SK-N-SH treated with all-trans-retinoic acid at 6 μM for 48 hours (cell line): ENCODE measurements at regions not wholly inside any gene's neighbourhood (a gene's known extent, or its start where the extent isn't known, plus 50 kb on each side); places are given as distances from the start of the nearest gene placed in this dataset.

Experiments
- ATAC-seq: fragments of 200-7000 bp; cut with Tn5 transposase; 3 replicates; pipeline ENCODE4 v1.9.1; 2020; ENCODE audit warnings: mild to moderate bottlenecking, moderate library complexity
- ARNTL ChIP-seq: fragments of 450-650 bp; formaldehyde crosslinking; IDR thresholded peaks from 2 replicates; pipeline ENCODE4 v1.5.0; 2020; ENCODE audit warnings: low read depth, mild to moderate bottlenecking, moderate library complexity, borderline replicate concordance
- BACH2 ChIP-seq: fragments of 250-450 bp; sonication (Bioruptor Pico); IDR thresholded peaks from 2 replicates; pipeline ENCODE4 v1.9.0; 2021; ENCODE audit warnings: mild to moderate bottlenecking, borderline replicate concordance
- CREB5 ChIP-seq: fragments of 250-450 bp; sonication (Bioruptor Pico); IDR thresholded peaks from 2 replicates; pipeline ENCODE4 v1.5.1; 2020; ENCODE audit warnings: low read depth, mild to moderate bottlenecking, moderate library complexity
- CSDC2 ChIP-seq: fragments of 250-450 bp; sonication (Bioruptor Pico); IDR thresholded peaks from 2 replicates; pipeline ENCODE4 v1.5.0; 2020; ENCODE audit warnings: mild to moderate bottlenecking, moderate library complexity
- CSRNP3 ChIP-seq: fragments of 250-450 bp; sonication (Bioruptor Pico); IDR thresholded peaks from 2 replicates; pipeline ENCODE4 v1.5.1; 2021; ENCODE audit warnings: mild to moderate bottlenecking, moderate library complexity
- ESRRG ChIP-seq: fragments of 250-450 bp; sonication (Bioruptor Pico); IDR thresholded peaks from 2 replicates; pipeline ENCODE4 v1.6.1; 2021; ENCODE audit warnings: mild to moderate bottlenecking
- GLIS3 ChIP-seq: fragments of 250-450 bp; sonication (Bioruptor Pico); IDR thresholded peaks from 2 replicates; pipeline ENCODE4 v1.5.0; 2020; ENCODE audit warnings: mild to moderate bottlenecking, moderate library complexity
- ISL1 ChIP-seq: fragments of 250-450 bp; sonication (Bioruptor Pico); IDR thresholded peaks from 2 replicates; pipeline ENCODE4 v2.1.2; 2022; ENCODE audit warnings: mild to moderate bottlenecking, moderate library complexity
- OSR1 ChIP-seq: fragments of 250-450 bp; sonication (Bioruptor Pico); IDR thresholded peaks from 2 replicates; pipeline ENCODE4 v1.8.0; 2022; ENCODE audit warnings: moderate library complexity, mild to moderate bottlenecking, inconsistent platforms
- PATZ1 ChIP-seq: fragments of 250-450 bp; sonication (Bioruptor Pico); IDR thresholded peaks from 2 replicates; pipeline ENCODE4 v1.8.0; 2020; ENCODE audit warnings: mild to moderate bottlenecking, moderate library complexity, borderline replicate concordance
- POU6F1 ChIP-seq: fragments of 250-450 bp; sonication (Bioruptor Pico); IDR thresholded peaks from 2 replicates; pipeline ENCODE4 v1.8.0; 2021; ENCODE audit warnings: low read depth, mild to moderate bottlenecking, moderate library complexity, borderline replicate concordance
- PPARA ChIP-seq: fragments of 250-450 bp; sonication (Bioruptor Pico); IDR thresholded peaks from 2 replicates; pipeline ENCODE4 v1.5.0; 2020; ENCODE audit warnings: mild to moderate bottlenecking, borderline replicate concordance
- RARB ChIP-seq: fragments of 250-450 bp; sonication (Bioruptor Pico); IDR thresholded peaks from 2 replicates; pipeline ENCODE4 v1.8.0; 2021; ENCODE audit warnings: mild to moderate bottlenecking, moderate library complexity
- SNAI2 ChIP-seq: fragments of 250-450 bp; sonication (Bioruptor Pico); IDR thresholded peaks from 2 replicates; pipeline ENCODE4 v1.5.0; 2020; ENCODE audit warnings: mild to moderate bottlenecking, moderate library complexity
- TCF4 ChIP-seq: fragments of 250-450 bp; sonication (Bioruptor Pico); IDR thresholded peaks from 2 replicates; pipeline ENCODE4 v1.8.0; 2021; ENCODE audit warnings: mild to moderate bottlenecking, moderate library complexity, borderline replicate concordance
- TOX ChIP-seq: fragments of 250-450 bp; sonication (Bioruptor Pico); IDR thresholded peaks from 2 replicates; pipeline ENCODE4 v1.8.0; 2021; ENCODE audit warnings: mild to moderate bottlenecking, moderate library complexity, borderline replicate concordance
- TSHZ2 ChIP-seq: fragments of 250-450 bp; sonication (Bioruptor Pico); IDR thresholded peaks from 2 replicates; pipeline ENCODE4 v1.5.0; 2020; ENCODE audit warnings: mild to moderate bottlenecking, moderate library complexity
- ZC3H10 ChIP-seq: fragments of 250-450 bp; sonication (Bioruptor Pico); IDR thresholded peaks from 2 replicates; pipeline ENCODE4 v1.5.1; 2021; ENCODE audit warnings: mild to moderate bottlenecking, moderate library complexity
- ZFP3 ChIP-seq: fragments of 250-450 bp; sonication (Bioruptor Pico); IDR thresholded peaks from 2 replicates; pipeline ENCODE4 v1.5.0; 2020; ENCODE audit warnings: mild to moderate bottlenecking, moderate library complexity
- ZFP30 ChIP-seq: fragments of 450-650 bp; formaldehyde crosslinking; IDR thresholded peaks from 2 replicates; pipeline ENCODE4 v1.5.0; 2022; ENCODE audit warnings: mild to moderate bottlenecking, moderate library complexity
- ZNF565 ChIP-seq: fragments of 450-650 bp; formaldehyde crosslinking; conservative IDR thresholded peaks from 2 replicates; pipeline ENCODE4 v1.5.0; 2020; ENCODE audit warnings: low read depth, mild to moderate bottlenecking, moderate library complexity
- ZNF70 ChIP-seq: fragments of 450-650 bp; formaldehyde crosslinking; IDR thresholded peaks from 2 replicates; pipeline ENCODE4 v1.5.0; 2020; ENCODE audit warnings: mild to moderate bottlenecking, moderate library complexity
- ZNF8 ChIP-seq: fragments of 450-650 bp; formaldehyde crosslinking; IDR thresholded peaks from 2 replicates; pipeline ENCODE4 v1.5.0; 2020; ENCODE audit warnings: mild to moderate bottlenecking, moderate library complexity

- peak; percentile 75 for ATAC-seq
- TF ChIP-seq ESRRG (CRISPR knock-in tag) (no peak), POU6F1 (no peak), ARNTL (CRISPR knock-in tag) (no peak), ZFP30 (CRISPR knock-in tag) (no peak), ZNF565 (CRISPR knock-in tag) (no peak), PATZ1 (CRISPR knock-in tag) (no peak), OSR1 (no peak), GLIS3 (CRISPR knock-in tag) (no peak), ZNF70 (no peak), SNAI2 (CRISPR knock-in tag) (no peak), ZFP3 (no peak), CSRNP3 (no peak), CREB5 (CRISPR knock-in tag) (no peak), BACH2 (CRISPR knock-in tag) (no peak), TOX (CRISPR knock-in tag) (no peak)
These were observed 65.6 kb upstream of the HTR2A start for GRCh38 chr13:46962281-46962941.

GRCh38 chr13:46961719-46962118 lies 64.9 kb upstream of the HTR2A start:
- TF ChIP-seq ZC3H10 (CRISPR knock-in tag) (0 out of 2 replicates have a peak, but pooled peaks have one; percentile 12), TCF4 (no peak), PATZ1 (CRISPR knock-in tag) (no peak)
- peak; percentile 94 for ATAC-seq

- no peak for TF ChIP-seq ZC3H10 (CRISPR knock-in tag)
- TF ChIP-seq ARNTL (CRISPR knock-in tag): no peak
- no peak for TF ChIP-seq RARB (CRISPR knock-in tag)
- no peak for TF ChIP-seq ESRRG (CRISPR knock-in tag)
- no peak for TF ChIP-seq TSHZ2 (CRISPR knock-in tag)
- TF ChIP-seq ZFP30 (CRISPR knock-in tag): no peak
- no peak for TF ChIP-seq SNAI2 (CRISPR knock-in tag)
- no peak for TF ChIP-seq TCF4
- TF ChIP-seq POU6F1: no peak
- no peak for TF ChIP-seq GLIS3 (CRISPR knock-in tag)
- TF ChIP-seq ZNF8 (CRISPR knock-in tag): no peak
- no peak for TF ChIP-seq ZFP3
- no peak for TF ChIP-seq TOX (CRISPR knock-in tag)
- TF ChIP-seq CREB5 (CRISPR knock-in tag): no peak
- TF ChIP-seq CSDC2: no peak
- no peak for TF ChIP-seq PPARA
- TF ChIP-seq BACH2 (CRISPR knock-in tag): no peak
- TF ChIP-seq ISL1 (CRISPR knock-in tag): no peak
- TF ChIP-seq, all 23 proteins: peak for 0
- no peak for ATAC-seq
These were observed 57.1 kb upstream of the HTR2A start for GRCh38 chr13:46953941-46954340.
